Peyer's patch (tissue), 4 donors: ENCODE measurements at regions not wholly inside any gene's neighbourhood (a gene's known extent, or its start where the extent isn't known, plus 50 kb on each side); places are given as distances from the start of the nearest gene placed in this dataset.

Source experiments
- CTCF ChIP-seq, 6 experiments: fragments of 450-650 bp in 4 of 6; fragments of 200-600 bp in 2 of 6; sonication (generic) in 1 of 6; IDR thresholded peaks; one replicate each; pipeline ENCODE4 v1.5.1; 2017 to 2019; ENCODE audit warnings: antibody characterized with exemption in 6 of 6, mild to moderate bottlenecking in 3 of 6, moderate library complexity in 1 of 6
- POLR2A ChIP-seq, 2 donors: fragments of 450-650 bp; IDR thresholded peaks; one replicate each; pipeline ENCODE4 v1.5.1; 2017; ENCODE audit warnings: antibody characterized with exemption in 2 of 2, mild to moderate bottlenecking in 2 of 2, moderate library complexity in 2 of 2

GRCh38 chrX:36642052-36642451, 366.1 kb upstream of the FAM47C start:
- TF ChIP-seq CTCF (IDR thresholded peaks at IDR 0.05) (no peak), POLR2A (IDR thresholded peaks at IDR 0.05) (no peak)
